IMR-90 (cell line): ENCODE measurements at regions not wholly inside any gene's neighbourhood (a gene's known extent, or its start where the extent isn't known, plus 50 kb on each side); places are given as distances from the start of the nearest gene placed in this dataset.

Experiments used
- CEBPB ChIP-seq: IDR thresholded peaks from 2 replicates; pipeline ENCODE4 v1.6.1; 2012; ENCODE audit warnings: low read depth, low read length, improper control_type of control experiment
- CHD1 ChIP-seq: IDR thresholded peaks from 2 replicates; pipeline ENCODE4 v1.6.1; 2012; ENCODE audit warnings: low read depth, low read length, improper control_type of control experiment
- CTCF ChIP-seq: conservative IDR thresholded peaks from 2 replicates; pipeline ENCODE4 v1.5.1; 2012; ENCODE audit warnings: mild to moderate bottlenecking, low read depth, low read length, improper control_type of control experiment
- ELK1 ChIP-seq: fragments of 150-350 bp; IDR thresholded peaks from 2 replicates; pipeline ENCODE4 v1.6.1; 2016; ENCODE audit warnings: low read depth, mild to moderate bottlenecking, low read length, moderate library complexity, borderline replicate concordance
- MAFK ChIP-seq: IDR thresholded peaks from 2 replicates; pipeline ENCODE4 v1.6.1; 2012; ENCODE audit warnings: low read depth, low read length, improper control_type of control experiment
- MAZ ChIP-seq: IDR thresholded peaks from 2 replicates; pipeline ENCODE4 v1.6.1; 2012; ENCODE audit warnings: low read depth, mild to moderate bottlenecking, low read length, improper control_type of control experiment, moderate library complexity, borderline replicate concordance
- MXI1 ChIP-seq: IDR thresholded peaks from 2 replicates; pipeline ENCODE4 v1.6.1; 2012; ENCODE audit warnings: low read depth, mild to moderate bottlenecking, low read length, moderate library complexity, borderline replicate concordance
- POLR2A ChIP-seq: IDR thresholded peaks from 2 replicates; pipeline ENCODE4 v1.6.1; 2012; ENCODE audit warnings: mild to moderate bottlenecking, low read depth, low read length
- RAD21 ChIP-seq: IDR thresholded peaks from 2 replicates; pipeline ENCODE4 v1.6.1; 2012; ENCODE audit warnings: low read length, improper control_type of control experiment
- RCOR1 ChIP-seq: IDR thresholded peaks from 2 replicates; pipeline ENCODE4 v1.6.1; 2012; ENCODE audit warnings: mild to moderate bottlenecking, low read length, improper control_type of control experiment; ENCODE audit not compliant: insufficient replicate concordance
- RFX5 ChIP-seq: IDR thresholded peaks from 2 replicates; pipeline ENCODE4 v1.8.0; 2012; ENCODE audit warnings: low read depth, mild to moderate bottlenecking, low read length, moderate library complexity
- TF ChIP-seq, protein P1 (sequence below): fragments of 150-350 bp; IDR thresholded peaks from 2 replicates; pipeline ENCODE4 v1.6.1; 2017; ENCODE audit warnings: mild to moderate bottlenecking, antibody characterized with exemption, low read length, low read depth

DNA sequence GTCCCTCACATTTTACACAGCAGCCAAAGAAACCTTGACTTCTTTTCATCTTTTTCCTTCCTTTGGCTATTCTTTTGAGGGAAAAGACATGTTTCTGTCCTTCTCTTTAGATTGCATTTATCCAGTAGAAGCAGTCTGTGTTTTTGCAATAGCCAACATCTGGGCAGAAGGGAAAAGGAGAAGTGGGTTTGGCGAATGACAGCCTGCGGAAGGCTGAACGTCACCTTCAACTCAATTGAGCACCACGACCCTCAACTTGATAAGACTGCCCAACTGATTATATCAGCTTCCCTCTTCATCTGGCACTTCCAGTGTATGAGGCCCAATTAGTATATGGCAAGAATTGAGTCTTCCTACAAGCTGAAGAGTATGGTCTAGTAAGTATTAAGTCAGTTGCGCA is 1997.6 kb upstream of the WWC1 start:
- TF ChIP-seq CTCF (no peak), POLR2A (no peak), RCOR1 (no peak), MAFK (no peak), MAZ (no peak), RFX5 (no peak), RAD21 (no peak), ELK1 (no peak), CEBPB (no peak), MXI1 (no peak), CHD1 (no peak)
- TF ChIP-seq, protein P1, sequence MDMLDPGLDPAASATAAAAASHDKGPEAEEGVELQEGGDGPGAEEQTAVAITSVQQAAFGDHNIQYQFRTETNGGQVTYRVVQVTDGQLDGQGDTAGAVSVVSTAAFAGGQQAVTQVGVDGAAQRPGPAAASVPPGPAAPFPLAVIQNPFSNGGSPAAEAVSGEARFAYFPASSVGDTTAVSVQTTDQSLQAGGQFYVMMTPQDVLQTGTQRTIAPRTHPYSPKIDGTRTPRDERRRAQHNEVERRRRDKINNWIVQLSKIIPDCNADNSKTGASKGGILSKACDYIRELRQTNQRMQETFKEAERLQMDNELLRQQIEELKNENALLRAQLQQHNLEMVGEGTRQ: no peak
